HG02884 (cell line): ENCODE measurements at regions not wholly inside any gene's neighbourhood (a gene's known extent, or its start where the extent isn't known, plus 50 kb on each side); places are given as distances from the start of the nearest gene placed in this dataset.
"Not testable (repeated sequence)": the region's sequence is repeated elsewhere in the genome, so short reads cannot be mapped to it uniquely, and the experiment has no call there.

ENCODE experiments used
- ATAC-seq: cut with Tn5 transposase; IDR thresholded peaks from one replicate; pipeline ENCODE4 v1.9.1; 2021; ENCODE audit warnings: mild to moderate bottlenecking, moderate library complexity; ENCODE audit not compliant: unreplicated experiment

DNA sequence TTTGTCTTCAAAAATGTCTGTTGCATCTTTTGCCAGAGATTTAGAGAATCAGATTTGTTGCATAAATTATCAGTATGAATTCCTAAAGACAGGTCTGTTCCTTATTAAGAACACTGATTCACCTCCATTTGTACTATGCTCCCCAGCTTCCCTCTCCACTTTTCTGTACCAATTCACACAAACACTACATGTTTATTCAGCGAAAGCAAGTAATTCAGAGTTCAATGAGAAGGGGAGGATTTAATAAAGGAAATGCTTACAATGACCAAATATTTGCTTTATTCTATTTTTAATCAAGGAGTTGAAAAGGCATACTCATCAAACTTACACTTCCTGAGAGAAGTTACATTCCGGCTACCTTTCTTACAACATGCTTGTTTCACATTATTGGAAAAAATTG, 135.5 kb downstream of the NBPF8 start:
- not testable (repeated sequence) for ATAC-seq

- not testable (repeated sequence) for ATAC-seq
These were observed 137.4 kb downstream of the NBPF8 start for GRCh38 chr1:120552190-120552589.

GRCh38 chr1:120557605-120558302, 142.9 kb downstream of the NBPF8 start:
- ATAC-seq, result not testable (repeated sequence)

GRCh38 chr1:120558303-120559060, 143.6 kb downstream of the NBPF8 start:
- ATAC-seq, result peak; percentile 82

- not testable (repeated sequence) for ATAC-seq
These were observed 146.9 kb downstream of the NBPF8 start for GRCh38 chr1:120561767-120562166.

DNA sequence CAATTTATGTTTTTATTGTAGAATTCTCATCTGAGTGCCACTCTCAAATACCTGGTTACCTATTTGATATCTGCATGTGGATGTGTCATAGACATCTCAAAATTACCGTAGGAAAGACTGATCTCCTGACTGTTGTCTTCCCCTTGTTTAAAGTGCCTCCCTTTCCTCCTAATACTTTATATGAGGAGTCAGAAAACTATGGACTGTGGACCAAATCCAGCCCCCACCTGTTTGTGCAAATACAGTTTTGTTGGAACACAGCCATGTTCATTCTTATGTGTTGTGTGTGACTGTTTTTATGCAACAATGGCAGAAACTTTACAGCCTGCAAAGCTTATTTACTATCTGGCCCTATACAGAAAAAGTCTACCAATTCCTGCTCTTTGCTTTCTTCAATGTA, 150.6 kb downstream of the NBPF8 start:
- ATAC-seq, result not testable (repeated sequence)

- ATAC-seq, result not testable (repeated sequence)
These were observed 152.8 kb downstream of the NBPF8 start for GRCh38 chr1:120567620-120568019.

- ATAC-seq, result not testable (repeated sequence)
These were observed 148.5 kb upstream of the NBPF26 start for GRCh38 chr1:120575201-120575600.

- not testable (repeated sequence) for ATAC-seq
These were observed 141.6 kb upstream of the NBPF26 start for GRCh38 chr1:120582135-120582534.

- ATAC-seq, result not testable (repeated sequence)
These were observed 137.7 kb upstream of the NBPF26 start for GRCh38 chr1:120586053-120586452.

GRCh38 chr1:120588811-120589210, 134.9 kb upstream of the NBPF26 start:
- ATAC-seq, result not testable (repeated sequence)

DNA sequence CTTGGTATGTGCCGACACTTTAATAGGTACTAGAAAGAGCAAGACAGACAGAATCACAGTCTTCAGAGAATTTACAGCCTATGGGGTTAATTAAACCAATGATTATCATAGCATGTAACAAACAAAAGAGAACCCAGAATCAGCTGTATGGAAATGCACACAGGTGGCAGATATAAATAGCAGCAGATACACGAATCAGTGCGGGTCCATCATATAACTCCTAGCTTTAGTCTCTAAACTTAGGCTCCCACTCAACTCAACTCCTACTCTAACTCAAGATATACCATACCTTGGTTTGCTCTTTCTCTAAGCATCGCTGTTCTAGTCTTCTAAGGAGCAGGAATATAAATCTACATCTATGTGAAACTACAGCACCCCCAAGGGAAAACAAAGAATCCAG, 132.0 kb upstream of the NBPF26 start:
- ATAC-seq, result not testable (repeated sequence)

DNA sequence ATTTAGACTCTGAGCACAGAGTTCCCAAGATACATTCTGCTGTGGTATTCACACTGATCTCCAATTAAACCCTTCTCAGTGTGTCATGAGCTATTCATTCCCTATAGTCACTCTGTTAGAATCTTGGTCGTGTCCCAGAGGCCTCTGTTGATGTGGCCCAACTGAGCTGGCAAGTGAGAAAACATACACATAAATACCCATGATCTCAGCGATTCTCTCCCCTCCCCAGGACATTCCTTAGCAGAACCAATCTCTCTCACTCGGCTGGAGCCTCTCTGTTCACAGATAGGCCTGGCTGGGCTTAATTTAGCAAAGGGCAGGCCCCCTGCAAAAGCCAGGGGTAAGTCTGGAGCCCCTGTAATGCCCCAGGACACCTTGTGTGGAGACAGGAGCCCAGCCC, 130.8 kb upstream of the NBPF26 start:
- ATAC-seq, result not testable (repeated sequence)

DNA sequence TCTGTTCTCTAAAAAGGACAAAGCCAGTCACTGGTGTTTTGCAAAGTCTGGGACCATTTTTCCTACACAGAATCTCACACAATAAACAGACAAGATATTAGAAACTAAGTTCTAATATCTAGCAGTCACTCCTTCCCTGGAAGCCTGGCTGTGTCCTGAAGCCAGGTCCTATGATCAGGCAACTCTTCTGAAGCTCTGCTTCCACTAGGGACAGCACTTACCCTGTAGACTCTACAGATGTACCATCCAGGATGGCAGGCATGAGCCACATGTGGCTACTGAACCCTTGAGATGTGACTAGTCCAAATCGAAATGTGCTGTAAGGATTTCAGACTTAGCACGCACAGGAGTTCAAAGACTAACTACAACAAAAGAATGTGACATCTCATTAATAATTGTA, 130.1 kb upstream of the NBPF26 start:
- not testable (repeated sequence) for ATAC-seq

DNA sequence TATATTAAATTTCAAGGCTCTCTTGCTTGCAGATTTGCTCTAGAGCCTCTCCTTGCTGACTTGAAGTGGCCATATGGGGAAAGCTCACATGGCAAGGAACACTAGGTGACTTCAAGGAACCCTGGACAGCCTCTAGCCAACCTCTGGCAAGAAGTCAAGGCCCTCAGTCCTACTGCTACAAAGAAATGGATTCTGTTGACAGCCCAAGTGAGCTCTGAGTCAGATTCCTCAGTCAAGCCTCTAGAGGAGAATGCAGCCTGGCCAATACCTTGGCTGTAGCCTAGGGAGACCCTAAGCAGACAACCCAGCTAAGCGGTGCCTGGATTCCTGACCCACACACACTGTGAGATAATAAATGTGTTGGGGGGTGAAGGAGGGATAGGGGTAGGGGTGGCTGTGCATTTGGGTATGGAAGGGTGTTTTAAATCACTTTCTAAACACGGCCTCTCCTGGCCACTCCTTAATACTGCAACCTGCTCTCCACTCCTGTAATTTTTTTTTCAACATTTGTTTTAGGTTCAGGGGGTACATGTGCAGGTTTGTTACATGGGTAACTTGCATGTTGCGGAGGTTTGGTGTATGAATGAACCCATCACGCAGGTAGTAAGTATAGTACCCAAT, 125.3 kb upstream of the NBPF26 start:
- ATAC-seq, result not testable (repeated sequence)

GRCh38 chr1:120599511-120599910, 124.2 kb upstream of the NBPF26 start:
- ATAC-seq, result not testable (repeated sequence)

GRCh38 chr1:120600442-120601041, 123.2 kb upstream of the NBPF26 start:
- not testable (repeated sequence) for ATAC-seq

- ATAC-seq, result not testable (repeated sequence)
These were observed 115.9 kb upstream of the NBPF26 start for GRCh38 chr1:120607882-120608281.

- ATAC-seq, result not testable (repeated sequence)
These were observed 115.3 kb upstream of the NBPF26 start for GRCh38 chr1:120608314-120609014.

DNA sequence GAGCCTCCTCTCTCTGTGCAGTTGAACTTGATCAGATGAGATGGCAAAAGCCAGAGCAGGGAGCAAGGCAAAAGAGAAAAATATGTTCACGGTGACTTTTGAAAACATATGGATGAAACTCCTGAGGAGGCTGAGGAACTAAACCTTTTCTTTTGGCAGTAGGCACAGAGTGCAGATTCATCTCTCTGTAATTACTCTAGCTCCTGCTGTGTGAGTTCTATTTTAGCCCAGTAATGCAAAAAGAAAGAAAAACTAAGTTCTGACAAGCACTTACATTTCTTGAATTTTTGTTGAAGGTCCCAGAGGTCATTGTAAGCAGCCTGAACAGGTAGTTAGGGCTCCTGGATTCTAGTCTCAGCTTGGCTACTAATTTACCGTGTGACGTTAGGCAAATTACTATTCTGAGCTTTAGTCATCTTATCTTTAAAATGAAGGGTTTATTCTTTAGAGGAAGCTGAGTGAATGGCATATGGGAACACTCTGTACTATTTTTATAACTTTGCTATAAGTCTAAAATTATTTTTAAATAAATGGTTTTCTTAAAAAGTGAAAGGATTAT, 114.7 kb upstream of the NBPF26 start:
- ATAC-seq, result not testable (repeated sequence)
